Endodermal cell (in vitro differentiated cells): ENCODE measurements at regions not wholly inside any gene's neighbourhood (a gene's known extent, or its start where the extent isn't known, plus 50 kb on each side); places are given as distances from the start of the nearest gene placed in this dataset.

Experiments
- DNase-seq: peaks from one replicate; pipeline ENCODE4 v3.0.0-alpha.2; 2017
- H3K27ac ChIP-seq: 2 replicates; pipeline ENCODE4 v1.5.1; 2013; ENCODE audit warnings: mild to moderate bottlenecking, low read depth, low read length, moderate library complexity
- H3K27me3 ChIP-seq: 2 replicates; pipeline ENCODE4 v1.6.1; 2013; ENCODE audit warnings: mild to moderate bottlenecking, low read length, moderate library complexity; ENCODE audit not compliant: insufficient read depth, control insufficient read depth, poor library complexity, severe bottlenecking
- H3K36me3 ChIP-seq: 2 replicates; pipeline ENCODE4 v1.7.0; 2013; ENCODE audit warnings: mild to moderate bottlenecking, low read length, moderate library complexity; ENCODE audit not compliant: control insufficient read depth, insufficient read depth
- H3K4me1 ChIP-seq: one replicate; pipeline ENCODE4 v1.7.0; 2013; ENCODE audit warnings: low read length; ENCODE audit not compliant: control insufficient read depth, insufficient read depth
- H3K4me3 ChIP-seq: 2 replicates; pipeline ENCODE4 v1.5.1; 2013; ENCODE audit warnings: mild to moderate bottlenecking, low read length, moderate library complexity
- H3K9ac ChIP-seq: 2 replicates; pipeline ENCODE4 v1.6.1; 2013; ENCODE audit warnings: mild to moderate bottlenecking, low read length, moderate library complexity; ENCODE audit not compliant: poor library complexity, severe bottlenecking; ENCODE audit errors: extremely low read depth
- H3K9me3 ChIP-seq: 2 replicates; pipeline ENCODE4 v1.6.1; 2013; ENCODE audit warnings: mild to moderate bottlenecking, low read length, moderate library complexity; ENCODE audit not compliant: control insufficient read depth
- H3K27ac Mint-ChIP-seq: 2 replicates; pipeline ENCODE4 v1.8.0; 2020; ENCODE audit warnings: mixed read lengths
- H3K27me3 Mint-ChIP-seq: 2 replicates; pipeline ENCODE4 v1.8.0; 2021; ENCODE audit warnings: mild to moderate bottlenecking, mixed read lengths; ENCODE audit not compliant: insufficient read depth
- H3K36me3 Mint-ChIP-seq: 2 replicates; pipeline ENCODE4 v1.8.0; 2020; ENCODE audit warnings: low read depth, mixed read lengths
- H3K4me1 Mint-ChIP-seq: 2 replicates; pipeline ENCODE4 v1.8.0; 2020; ENCODE audit warnings: mixed read lengths
- H3K4me3 Mint-ChIP-seq: 2 replicates; pipeline ENCODE4 v1.8.0; 2020; ENCODE audit warnings: mild to moderate bottlenecking, moderate library complexity, mixed read lengths
- H3K9me3 Mint-ChIP-seq: 2 replicates; pipeline ENCODE4 v1.8.0; 2020; ENCODE audit warnings: mild to moderate bottlenecking, mixed read lengths
- CTCF ChIP-seq: fragments of 200-600 bp; sonication (generic); conservative IDR thresholded peaks from 2 replicates; pipeline ENCODE4 v1.5.0; 2021; ENCODE audit warnings: antibody characterized with exemption, mild to moderate bottlenecking
- WGBS, 2 experiments: methylation state at CpG; one replicate each; pipeline versions ENCODE4 v1.1.5 to v1.1.7; 2013; ENCODE audit warnings: missing lambda C conversion rate in 2 of 2, mixed read lengths in 1 of 2; ENCODE audit not compliant: insufficient coverage in 1 of 2, insufficient read length in 1 of 2; 5-methylcytosine and 5-hydroxymethylcytosine counted together

DNA sequence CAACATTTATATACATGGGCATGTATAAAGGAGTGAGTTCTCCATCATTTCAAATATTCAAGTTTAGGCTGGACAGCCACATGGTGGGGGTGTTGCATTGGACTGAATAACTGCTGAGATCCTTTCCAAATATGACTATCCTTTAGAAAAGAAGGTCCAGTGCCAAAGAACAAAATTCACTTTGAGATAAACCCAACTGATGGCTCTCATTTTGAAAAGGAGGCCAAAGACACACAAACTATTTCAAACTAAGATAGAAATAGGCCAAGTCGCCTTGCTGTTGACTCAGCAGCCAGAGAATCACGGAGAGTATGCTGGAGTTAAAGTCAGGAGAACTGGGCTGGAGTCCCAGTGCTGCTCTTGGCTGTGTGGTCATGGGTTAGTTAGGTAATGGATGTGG lies 204.5 kb upstream of the LRATD1 start:
- no peak overlapping the region for H3K27ac ChIP-seq
- no peaks in the 10 kb centered on the region for H3K27me3 Mint-ChIP-seq

DNA sequence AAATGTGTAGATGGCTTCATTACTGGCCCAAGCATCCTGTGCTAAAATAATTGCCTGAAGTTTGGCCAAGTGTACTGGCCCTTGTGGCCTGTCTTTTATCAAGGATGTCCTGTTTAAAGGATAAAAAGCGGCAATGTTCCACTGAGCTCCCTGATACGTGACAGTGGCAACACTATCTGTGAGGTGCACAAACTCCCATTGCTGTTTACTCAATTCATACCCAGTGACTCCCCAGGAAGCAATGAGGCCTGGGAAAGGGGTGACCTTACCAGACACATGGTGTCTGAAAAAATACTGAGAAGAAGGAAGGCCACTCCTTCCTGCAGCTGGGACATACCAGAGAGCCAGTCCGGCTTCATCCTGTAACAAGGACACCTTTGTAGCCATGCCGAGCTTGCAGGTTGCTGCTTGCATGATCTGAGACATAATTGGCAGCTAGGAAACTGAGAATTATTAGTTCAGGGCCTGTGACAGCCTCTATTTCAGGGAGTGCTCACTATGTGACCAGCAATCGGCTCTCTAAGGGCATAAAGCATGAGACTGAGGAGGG lies 198.5 kb upstream of the LRATD1 start:
- H3K9ac ChIP-seq = no peak overlapping the region
- Mint-ChIP-seq H3K4me1 (no peaks in the 10 kb centered on the region), H3K9me3 (peaks cover 5% of the 10 kb centered on the region), H3K4me3 (no peak overlapping the region), H3K27ac (no peak overlapping the region), H3K27me3 (no peaks in the 10 kb centered on the region), H3K36me3 (no peaks in the 10 kb centered on the region)
- no peak overlapping the region for H3K4me3 ChIP-seq
- H3K9me3 ChIP-seq = no peaks in the 10 kb centered on the region
- H3K27ac ChIP-seq = no peak overlapping the region
- DNase-seq = no peak
- H3K36me3 ChIP-seq = no peaks in the 10 kb centered on the region
- H3K27me3 ChIP-seq = no peaks in the 10 kb centered on the region
- TF ChIP-seq CTCF = no peak
- 91 to 95% methylated on average over 4 to 5 of the region's 5 CpGs for whole genome bisulfite sequencing, 2 experiments
- no peaks in the 10 kb centered on the region for H3K4me1 ChIP-seq

More for the DNA sequence above, 204.5 kb upstream of the LRATD1 start:
- DNase-seq = no peak
- Histone ChIP-seq H3K36me3 (no peaks in the 10 kb centered on the region), H3K27me3 (no peaks in the 10 kb centered on the region), H3K4me3 (no peak overlapping the region), H3K9me3 (no peaks in the 10 kb centered on the region), H3K4me1 (no peaks in the 10 kb centered on the region), H3K9ac (no peak overlapping the region)
- peaks cover 7% of the 10 kb centered on the region for H3K4me1 Mint-ChIP-seq
- no peak overlapping the region for H3K4me3 Mint-ChIP-seq
- 45% methylated on average over 2 of the region's 2 CpGs; no CpG with 5 or more reads in 1 of the 2 experiments for WGBS, 2 experiments
- TF ChIP-seq CTCF = no peak
- H3K9me3 Mint-ChIP-seq = no peaks in the 10 kb centered on the region
- no peak overlapping the region for H3K27ac Mint-ChIP-seq
- no peaks in the 10 kb centered on the region for H3K36me3 Mint-ChIP-seq

- Mint-ChIP-seq H3K4me3 (no peak overlapping the region), H3K4me1 (peaks cover 3% of the 10 kb centered on the region)
Observed at GRCh38 chr2:14445670-14446069, 186.8 kb upstream of the LRATD1 start.

More at GRCh38 chr2:14445670-14446069, 186.8 kb upstream of the LRATD1 start:
- H3K4me3 ChIP-seq = peak overlapping the region; percentile 2
- no peaks in the 10 kb centered on the region for H3K27me3 ChIP-seq
- H3K27ac ChIP-seq = no peak overlapping the region
- no peaks in the 10 kb centered on the region for H3K36me3 ChIP-seq
- no peak overlapping the region for H3K9ac ChIP-seq
- TF ChIP-seq CTCF = no peak
- H3K9me3 Mint-ChIP-seq = peaks cover 32% of the 10 kb centered on the region
- H3K27me3 Mint-ChIP-seq = no peaks in the 10 kb centered on the region
- peaks cover 17% of the 10 kb centered on the region for H3K9me3 ChIP-seq
- no peak overlapping the region for H3K27ac Mint-ChIP-seq
- DNase-seq = no peak
- H3K4me1 ChIP-seq = no peaks in the 10 kb centered on the region
- H3K36me3 Mint-ChIP-seq = no peaks in the 10 kb centered on the region
